ENCODE measurements at regions not wholly inside any gene's neighbourhood (a gene's known extent, or its start where the extent isn't known, plus 50 kb on each side); places are given as distances from the start of the nearest gene placed in this dataset.
A peak's percentile ranks its signal among the peaks of the same experiment; 100 is the strongest.

DNA sequence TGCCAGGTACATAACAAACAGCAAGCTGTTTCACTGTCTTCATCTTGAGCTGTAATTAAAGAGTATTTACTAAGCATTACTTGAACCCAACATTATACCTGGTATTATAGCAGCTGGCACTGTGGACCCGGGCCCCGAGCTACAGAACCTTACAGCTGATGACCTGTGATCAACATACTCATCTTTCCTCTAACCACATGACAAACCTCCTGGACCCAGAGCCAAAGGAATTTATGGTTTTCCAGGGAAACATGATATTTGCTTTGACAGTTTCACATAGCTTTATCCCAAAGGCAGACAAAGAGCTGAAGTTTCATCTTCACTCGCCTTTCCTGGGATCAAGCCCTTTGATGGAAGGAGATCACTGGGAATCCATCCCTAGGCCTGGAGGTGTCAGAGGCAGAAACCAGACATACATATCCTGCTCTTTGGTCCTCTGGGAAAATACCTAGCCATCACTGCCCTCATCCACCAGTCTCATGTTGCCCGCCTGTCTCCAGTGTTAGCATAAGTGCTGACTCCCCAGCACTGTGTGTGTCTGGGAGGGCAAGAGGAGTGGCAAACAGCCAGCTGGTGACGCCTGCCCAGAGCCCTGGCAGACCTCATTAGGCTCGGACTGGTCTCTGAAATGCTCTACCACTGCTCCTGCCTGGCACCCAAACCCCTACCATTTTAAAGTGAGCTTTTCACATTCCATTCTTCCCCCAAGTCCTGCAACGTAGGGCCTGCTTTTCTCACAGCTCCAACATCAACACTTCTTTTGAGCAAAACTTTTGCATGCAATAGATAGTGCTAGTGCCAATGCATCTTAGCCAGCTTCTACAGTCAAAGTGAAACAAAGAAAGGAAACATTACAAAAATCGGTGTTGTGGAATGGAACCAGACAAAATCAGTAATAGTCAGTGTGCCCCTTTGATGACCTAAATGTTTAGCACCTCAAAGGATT lies 138.8 kb upstream of the CTAGE1 start:
- in situ Hi-C loops (cut with HindIII; ENCODE audit: low pct_unique_long_range_greater_than_20kb, low sequenced_read_pairs) = no loop called here
- DNase-seq (ENCODE audit: low read depth) = no peak

- in situ Hi-C loops (cut with HindIII; ENCODE audit: low pct_unique_long_range_greater_than_20kb, low sequenced_read_pairs) = no loop called here
- no peak for DNase-seq (ENCODE audit: low read depth)
These were observed 139.6 kb upstream of the CTAGE1 start for GRCh38 chr18:22557168-22557941.

GRCh38 chr18:22558945-22559385 lies 141.2 kb upstream of the CTAGE1 start:
- in situ Hi-C loops (cut with HindIII; ENCODE audit: low pct_unique_long_range_greater_than_20kb, low sequenced_read_pairs) = no loop called here
- DNase-seq (ENCODE audit: low read depth) = peak; percentile 78

- DNase-seq (ENCODE audit: low read depth) = peak; percentile 83
- in situ Hi-C loops (cut with HindIII; ENCODE audit: low pct_unique_long_range_greater_than_20kb, low sequenced_read_pairs) = loop anchor here (10.0 kb wide), 1 partner anchor 345 kb away; no protein-coding TSS in a partner anchor
These were observed 141.9 kb upstream of the CTAGE1 start for GRCh38 chr18:22559414-22560274.

DNA sequence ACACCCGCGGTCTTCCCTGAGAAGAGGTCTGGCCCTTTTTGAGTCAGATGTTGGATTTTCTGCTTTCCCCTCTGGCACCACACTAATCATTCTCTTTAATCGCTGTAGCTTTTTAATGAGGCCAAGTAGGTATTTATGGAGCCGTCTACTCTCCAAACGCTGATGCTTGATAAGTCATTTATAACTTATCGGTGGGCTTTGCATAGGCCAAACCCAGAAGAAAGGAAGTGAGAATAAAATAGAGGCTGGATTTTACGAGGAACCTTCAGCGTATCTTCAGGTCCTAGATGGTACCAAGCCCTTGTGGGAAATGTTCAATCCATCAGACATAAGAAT lies 142.5 kb upstream of the CTAGE1 start:
- no peak for DNase-seq (ENCODE audit: low read depth)
- in situ Hi-C loops (cut with HindIII; ENCODE audit: low pct_unique_long_range_greater_than_20kb, low sequenced_read_pairs) = loop anchor here (10.0 kb wide), 1 partner anchor 345 kb away; no protein-coding TSS in a partner anchor

DNA sequence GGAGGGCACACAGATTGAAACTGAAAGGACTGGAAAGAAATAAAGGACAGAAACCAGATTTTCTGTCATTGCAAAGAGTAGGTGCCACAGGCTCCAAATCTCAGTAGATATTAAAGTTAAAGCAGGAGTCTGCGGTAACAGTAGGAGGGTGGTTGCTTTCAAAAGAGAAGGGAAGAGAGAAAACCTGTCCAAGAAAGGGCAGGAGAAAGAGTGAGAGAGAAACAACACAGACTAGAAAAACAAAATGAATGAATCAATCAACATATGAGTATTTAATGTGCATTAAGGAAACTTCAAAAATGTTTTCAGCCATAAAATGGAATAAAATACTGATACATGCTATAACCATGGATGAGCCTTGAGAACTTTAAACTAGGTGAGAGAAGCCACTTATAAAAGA lies 143.1 kb upstream of the CTAGE1 start:
- in situ Hi-C loops (cut with HindIII; ENCODE audit: low pct_unique_long_range_greater_than_20kb, low sequenced_read_pairs) = loop anchor here (10.0 kb wide), 1 partner anchor 346 kb away; no protein-coding TSS in a partner anchor

GRCh38 chr18:22563164-22563583 lies 145.5 kb upstream of the CTAGE1 start:
- in situ Hi-C loops (cut with HindIII; ENCODE audit: low pct_unique_long_range_greater_than_20kb, low sequenced_read_pairs) = loop anchor here (10.0 kb wide), 1 partner anchor 348 kb away; no protein-coding TSS in a partner anchor

More for the DNA sequence above, 143.1 kb upstream of the CTAGE1 start:
- DNase-seq (ENCODE audit: low read depth) = no peak

DNA sequence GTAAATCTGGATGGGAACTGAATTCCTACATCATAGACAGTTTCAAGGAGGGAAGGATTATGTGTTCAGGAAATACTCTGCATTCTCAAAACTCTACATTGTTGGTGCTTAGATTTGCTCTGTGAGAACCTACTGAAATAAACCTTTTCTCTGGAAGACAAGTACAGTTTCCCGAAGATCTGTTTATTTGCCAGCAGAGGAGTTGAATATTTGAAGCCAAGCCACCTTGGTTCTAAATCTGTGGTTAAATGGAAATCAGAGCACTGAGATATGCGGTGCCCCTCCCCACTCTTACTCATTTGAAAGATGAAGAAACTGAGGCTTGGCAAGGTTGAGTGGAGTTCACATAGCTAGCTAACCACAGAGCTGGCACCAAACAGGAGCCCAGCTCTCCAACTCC lies 146.3 kb upstream of the CTAGE1 start:
- no peak for DNase-seq (ENCODE audit: low read depth)
- in situ Hi-C loops (cut with HindIII; ENCODE audit: low pct_unique_long_range_greater_than_20kb, low sequenced_read_pairs) = loop anchor here (10.0 kb wide), 1 partner anchor 349 kb away; no protein-coding TSS in a partner anchor

More at GRCh38 chr18:22563164-22563583, 145.5 kb upstream of the CTAGE1 start:
- peak; percentile 71 for DNase-seq (ENCODE audit: low read depth)

- in situ Hi-C loops (cut with HindIII; ENCODE audit: low pct_unique_long_range_greater_than_20kb, low sequenced_read_pairs) = loop anchor here (10.0 kb wide), 1 partner anchor 352 kb away; no protein-coding TSS in a partner anchor
- DNase-seq (ENCODE audit: low read depth) = no peak
These were observed 149.1 kb upstream of the CTAGE1 start for GRCh38 chr18:22566703-22567420.

- in situ Hi-C loops (cut with HindIII; ENCODE audit: low pct_unique_long_range_greater_than_20kb, low sequenced_read_pairs) = loop anchor here (10.0 kb wide), 1 partner anchor 353 kb away; no protein-coding TSS in a partner anchor
- no peak for DNase-seq (ENCODE audit: low read depth)
These were observed 150.1 kb upstream of the CTAGE1 start for GRCh38 chr18:22567794-22568193.

- in situ Hi-C loops (cut with HindIII; ENCODE audit: low pct_unique_long_range_greater_than_20kb, low sequenced_read_pairs) = no loop called here
- DNase-seq (ENCODE audit: low read depth) = no peak
These were observed 152.8 kb upstream of the CTAGE1 start for GRCh38 chr18:22570492-22570891.

- DNase-seq (ENCODE audit: low read depth) = no peak
- in situ Hi-C loops (cut with HindIII; ENCODE audit: low pct_unique_long_range_greater_than_20kb, low sequenced_read_pairs) = no loop called here
These were observed 154.6 kb upstream of the CTAGE1 start for GRCh38 chr18:22572341-22572740.

DNA sequence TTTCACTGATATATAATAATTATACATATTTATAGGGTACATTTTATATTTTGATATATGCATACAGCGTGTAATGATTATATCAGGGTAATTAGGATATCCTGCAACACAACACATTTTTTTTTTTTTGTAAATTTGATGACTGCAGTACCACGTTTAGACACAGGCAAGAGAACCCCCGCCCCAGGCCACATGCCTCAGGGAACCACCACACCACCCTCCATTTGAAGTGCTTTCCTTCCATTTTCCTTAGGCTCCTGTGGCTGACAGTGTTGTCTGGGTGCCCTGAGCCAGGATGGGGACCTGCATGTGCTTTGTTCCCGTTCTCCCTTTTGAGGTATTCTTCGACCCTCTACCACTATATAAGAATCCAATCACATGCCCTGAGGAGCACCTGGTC lies 161.6 kb upstream of the CTAGE1 start:
- DNase-seq (ENCODE audit: low read depth) = no peak
- in situ Hi-C loops (cut with HindIII; ENCODE audit: low pct_unique_long_range_greater_than_20kb, low sequenced_read_pairs) = no loop called here

GRCh38 chr18:22585333-22585732 lies 167.6 kb upstream of the CTAGE1 start:
- in situ Hi-C loops (cut with HindIII; ENCODE audit: low pct_unique_long_range_greater_than_20kb, low sequenced_read_pairs) = no loop called here
- DNase-seq (ENCODE audit: low read depth) = no peak

GRCh38 chr18:22585821-22586220 lies 168.1 kb upstream of the CTAGE1 start:
- in situ Hi-C loops (cut with HindIII; ENCODE audit: low pct_unique_long_range_greater_than_20kb, low sequenced_read_pairs) = no loop called here
- DNase-seq (ENCODE audit: low read depth) = no peak

DNA sequence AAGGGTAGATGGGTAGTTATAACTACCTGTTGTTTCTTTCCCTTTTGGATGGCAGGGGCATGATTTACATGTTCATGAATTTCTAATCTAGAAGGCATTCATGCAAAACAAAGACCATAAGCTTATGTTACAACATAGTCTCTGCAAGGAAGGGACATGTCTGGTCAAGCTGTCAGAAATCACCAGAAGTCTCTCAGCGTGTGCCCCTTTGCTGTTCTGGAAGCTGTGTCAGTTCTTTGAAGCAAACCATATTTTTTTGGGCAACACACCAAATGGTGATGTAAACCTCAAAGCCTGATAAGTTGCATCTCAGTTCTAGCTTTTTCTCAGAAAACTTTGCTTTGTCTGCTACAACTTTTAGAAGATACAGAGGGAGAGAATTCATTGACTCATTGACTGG lies 173.5 kb upstream of the CTAGE1 start:
- DNase-seq (ENCODE audit: low read depth) = no peak
- in situ Hi-C loops (cut with HindIII; ENCODE audit: low pct_unique_long_range_greater_than_20kb, low sequenced_read_pairs) = no loop called here

GRCh38 chr18:22594155-22594690 lies 176.5 kb upstream of the CTAGE1 start:
- DNase-seq (ENCODE audit: low read depth) = no peak
- in situ Hi-C loops (cut with HindIII; ENCODE audit: low pct_unique_long_range_greater_than_20kb, low sequenced_read_pairs) = no loop called here

Measured in Caki2 (cell line).